G401.6 (cell line): ENCODE measurements at regions not wholly inside any gene's neighbourhood (a gene's known extent, or its start where the extent isn't known, plus 50 kb on each side); places are given as distances from the start of the nearest gene placed in this dataset.

Experiments
- FAIRE-seq: peaks from 2 replicates; lab custom pipeline; 2012; peaks lifted over from hg19 to GRCh38; lab: Jason Lieb, UNC

- no peak for FAIRE-seq
These were observed 117.3 kb upstream of the MARK1 start for GRCh38 chr1:220410611-220411010.

- no peak for FAIRE-seq
These were observed 118.0 kb upstream of the MARK1 start for GRCh38 chr1:220409771-220410595.

- no peak for FAIRE-seq
These were observed 120.7 kb upstream of the MARK1 start for GRCh38 chr1:220407191-220407590.

- FAIRE-seq, result no peak
These were observed 126.0 kb upstream of the RAB3GAP2 start for GRCh38 chr1:220398238-220398637.

- no peak for FAIRE-seq
These were observed 119.2 kb upstream of the RAB3GAP2 start for GRCh38 chr1:220391491-220391890.

GRCh38 chr1:220389634-220390033 is 117.4 kb upstream of the RAB3GAP2 start:
- FAIRE-seq, result no peak

- no peak for FAIRE-seq
These were observed 114.4 kb upstream of the RAB3GAP2 start for GRCh38 chr1:220386494-220387195.

GRCh38 chr1:220385158-220385557 is 112.9 kb upstream of the RAB3GAP2 start:
- no peak for FAIRE-seq

GRCh38 chr1:220382994-220383393 is 110.7 kb upstream of the RAB3GAP2 start:
- FAIRE-seq, result no peak

GRCh38 chr1:220380885-220381284 is 108.6 kb upstream of the RAB3GAP2 start:
- FAIRE-seq, result no peak

- FAIRE-seq, result no peak
These were observed 106.5 kb upstream of the RAB3GAP2 start for GRCh38 chr1:220378571-220379302.

- FAIRE-seq, result no peak
These were observed 103.5 kb upstream of the RAB3GAP2 start for GRCh38 chr1:220375715-220376114.

GRCh38 chr1:220374449-220374848 is 102.2 kb upstream of the RAB3GAP2 start:
- no peak for FAIRE-seq

GRCh38 chr1:220372451-220372850 is 100.2 kb upstream of the RAB3GAP2 start:
- no peak for FAIRE-seq

- no peak for FAIRE-seq
These were observed 99.1 kb upstream of the RAB3GAP2 start for GRCh38 chr1:220371324-220371723.

- FAIRE-seq, result no peak
These were observed 97.9 kb upstream of the RAB3GAP2 start for GRCh38 chr1:220370041-220370700.

GRCh38 chr1:220369511-220369910 is 97.3 kb upstream of the RAB3GAP2 start:
- FAIRE-seq, result no peak

GRCh38 chr1:220368352-220369265 is 96.4 kb upstream of the RAB3GAP2 start:
- no peak for FAIRE-seq

- no peak for FAIRE-seq
These were observed 95.6 kb upstream of the RAB3GAP2 start for GRCh38 chr1:220367833-220368232.

GRCh38 chr1:220366269-220366668 is 94.0 kb upstream of the RAB3GAP2 start:
- FAIRE-seq, result no peak

GRCh38 chr1:220363196-220363837 is 91.1 kb upstream of the RAB3GAP2 start:
- FAIRE-seq, result no peak
